Fibroblast of skin of abdomen (primary cell): ENCODE measurements at regions not wholly inside any gene's neighbourhood (a gene's known extent, or its start where the extent isn't known, plus 50 kb on each side); places are given as distances from the start of the nearest gene placed in this dataset.
"Not testable (repeated sequence)": the region's sequence is repeated elsewhere in the genome, so short reads cannot be mapped to it uniquely, and the experiment has no call there.

Experiments
- DNase-seq: peaks from one replicate; pipeline ENCODE4 v3.0.0-alpha.2; 2013

- no peak for DNase-seq
These were observed 529.8 kb upstream of the CADM1 start for GRCh38 chr11:116033931-116034553.

GRCh38 chr11:116030697-116031331 lies 526.6 kb upstream of the CADM1 start:
- DNase-seq: no peak

- not testable (repeated sequence) for DNase-seq
These were observed 524.3 kb upstream of the CADM1 start for GRCh38 chr11:116028506-116028905.

- DNase-seq: no peak
These were observed 495.2 kb upstream of the CADM1 start for GRCh38 chr11:115999437-115999836.

GRCh38 chr11:115996808-115997188 lies 492.6 kb upstream of the CADM1 start:
- no peak for DNase-seq

- DNase-seq: no peak
These were observed 492.1 kb upstream of the CADM1 start for GRCh38 chr11:115996125-115996807.

GRCh38 chr11:115993590-115993989 lies 489.4 kb upstream of the CADM1 start:
- DNase-seq: no peak

- DNase-seq: no peak
These were observed 485.8 kb upstream of the CADM1 start for GRCh38 chr11:115990004-115990447.

GRCh38 chr11:115985896-115986295 lies 481.7 kb upstream of the CADM1 start:
- no peak for DNase-seq

- DNase-seq: no peak
These were observed 480.0 kb upstream of the CADM1 start for GRCh38 chr11:115984228-115984627.

- no peak for DNase-seq
These were observed 478.5 kb upstream of the CADM1 start for GRCh38 chr11:115982666-115983065.

GRCh38 chr11:115981814-115982471 lies 477.7 kb upstream of the CADM1 start:
- DNase-seq: no peak

- no peak for DNase-seq
These were observed 476.9 kb upstream of the CADM1 start for GRCh38 chr11:115981104-115981481.

- DNase-seq: no peak
These were observed 476.3 kb upstream of the CADM1 start for GRCh38 chr11:115980337-115981103.

- no peak for DNase-seq
These were observed 470.5 kb upstream of the CADM1 start for GRCh38 chr11:115974703-115975102.

GRCh38 chr11:115967203-115967602 lies 463.0 kb upstream of the CADM1 start:
- DNase-seq: not testable (repeated sequence)

GRCh38 chr11:115965767-115966504 lies 461.7 kb upstream of the CADM1 start:
- no peak for DNase-seq

- DNase-seq: no peak
These were observed 459.9 kb upstream of the CADM1 start for GRCh38 chr11:115964091-115964490.

GRCh38 chr11:115963156-115963555 lies 458.9 kb upstream of the CADM1 start:
- peak; percentile 62 for DNase-seq

- DNase-seq: no peak
These were observed 457.2 kb upstream of the CADM1 start for GRCh38 chr11:115961159-115962003.

- no peak for DNase-seq
These were observed 454.9 kb upstream of the CADM1 start for GRCh38 chr11:115959081-115959486.
